ENCODE measurements at regions not wholly inside any gene's neighbourhood (a gene's known extent, or its start where the extent isn't known, plus 50 kb on each side); places are given as distances from the start of the nearest gene placed in this dataset.

DNA sequence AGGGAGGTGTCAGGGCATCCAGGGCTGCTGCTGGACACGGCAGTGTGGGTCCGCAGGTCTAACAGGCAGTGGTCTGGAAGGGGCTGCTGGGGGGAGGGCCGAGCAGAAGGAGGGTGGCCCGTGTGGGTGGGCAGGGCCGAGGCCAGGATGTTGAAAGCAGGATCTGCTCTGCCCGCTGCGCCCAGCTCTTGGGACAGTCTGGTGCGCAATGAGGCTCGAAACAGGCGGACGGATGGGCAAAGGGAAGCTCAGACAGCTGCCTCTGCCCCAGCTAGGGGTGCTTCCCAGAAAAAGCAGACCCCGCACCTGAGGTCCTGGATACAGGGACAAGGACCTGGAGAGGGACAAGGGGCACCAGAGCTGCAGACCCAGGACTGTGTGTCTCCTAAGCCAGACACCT lies 121.3 kb downstream of the FAM53A start:
- ChIA-PET CTCF (interaction anchor here (0.7 kb wide), 1 partner anchor 11 kb away, joined by 3 read pairs; no protein-coding TSS in a partner anchor), POLR2A (no interaction called here)
- DNase-seq, result no peak
- Mint-ChIP-seq H3K27ac (ENCODE audit: unreplicated experiment) (no peak overlapping the region), H3K4me1 (ENCODE audit: low read depth, unreplicated experiment) (no peaks in the 10 kb centered on the region), H3K9me3 (ENCODE audit: unreplicated experiment) (no peaks in the 10 kb centered on the region), H3K4me3 (ENCODE audit: unreplicated experiment) (no peak overlapping the region), H3K27me3 (ENCODE audit: insufficient read depth, unreplicated experiment) (peaks cover 5% of the 10 kb centered on the region), H3K36me3 (ENCODE audit: insufficient read depth, unreplicated experiment) (no peaks in the 10 kb centered on the region)
- Histone ChIP-seq H3K4me3 (ENCODE audit: low read depth, low read length) (no peak overlapping the region), H3K9me3 (no peaks in the 10 kb centered on the region), H3K27me3 (replicated peaks; ENCODE audit: control insufficient read depth, insufficient read depth, low read length) (no peaks in the 10 kb centered on the region), H3K4me1 (no peaks in the 10 kb centered on the region), H3K36me3 (ENCODE audit: control insufficient read depth, insufficient read depth, low read length) (no peaks in the 10 kb centered on the region)
- TF ChIP-seq, protein P1, sequence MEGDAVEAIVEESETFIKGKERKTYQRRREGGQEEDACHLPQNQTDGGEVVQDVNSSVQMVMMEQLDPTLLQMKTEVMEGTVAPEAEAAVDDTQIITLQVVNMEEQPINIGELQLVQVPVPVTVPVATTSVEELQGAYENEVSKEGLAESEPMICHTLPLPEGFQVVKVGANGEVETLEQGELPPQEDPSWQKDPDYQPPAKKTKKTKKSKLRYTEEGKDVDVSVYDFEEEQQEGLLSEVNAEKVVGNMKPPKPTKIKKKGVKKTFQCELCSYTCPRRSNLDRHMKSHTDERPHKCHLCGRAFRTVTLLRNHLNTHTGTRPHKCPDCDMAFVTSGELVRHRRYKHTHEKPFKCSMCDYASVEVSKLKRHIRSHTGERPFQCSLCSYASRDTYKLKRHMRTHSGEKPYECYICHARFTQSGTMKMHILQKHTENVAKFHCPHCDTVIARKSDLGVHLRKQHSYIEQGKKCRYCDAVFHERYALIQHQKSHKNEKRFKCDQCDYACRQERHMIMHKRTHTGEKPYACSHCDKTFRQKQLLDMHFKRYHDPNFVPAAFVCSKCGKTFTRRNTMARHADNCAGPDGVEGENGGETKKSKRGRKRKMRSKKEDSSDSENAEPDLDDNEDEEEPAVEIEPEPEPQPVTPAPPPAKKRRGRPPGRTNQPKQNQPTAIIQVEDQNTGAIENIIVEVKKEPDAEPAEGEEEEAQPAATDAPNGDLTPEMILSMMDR (IDR thresholded peaks at IDR 0.05; ENCODE audit: insufficient read depth in 1 of 2, low read depth in 1 of 2, low read length in 1 of 2, severe bottlenecking in 1 of 2, unreplicated experiment in 1 of 2), result no peak
- intact Hi-C loops (cut with micrococcal nuclease; ENCODE audit: unreplicated experiment), result no loop called here
- no TSS peak for BruUV-seq (replicated peaks)

DNA sequence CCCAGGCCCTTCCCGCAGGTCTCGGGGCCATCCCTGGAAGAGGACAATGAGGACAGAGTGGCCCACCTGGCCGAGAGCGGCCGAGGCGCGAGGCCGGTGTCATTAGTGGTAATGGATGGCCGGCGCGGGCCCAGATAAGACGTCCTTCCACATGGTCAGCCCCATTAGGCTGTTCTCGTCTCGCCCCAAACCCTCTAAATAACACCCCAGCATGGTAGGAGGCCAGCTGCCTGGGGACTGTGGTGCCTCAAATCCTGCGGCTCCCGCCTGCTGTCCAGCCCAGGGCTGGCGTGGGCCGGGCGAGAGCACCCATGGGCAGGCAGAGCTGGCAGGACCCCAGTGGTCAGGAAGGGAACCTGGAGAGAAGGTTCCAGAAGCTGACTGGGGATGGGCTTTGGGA lies 121.7 kb downstream of the FAM53A start:
- CTCF ChIA-PET, result interaction anchor here (0.7 kb wide), 1 partner anchor 11 kb away, joined by 3 read pairs; no protein-coding TSS in a partner anchor
- peaks cover 5% of the 10 kb centered on the region for H3K27me3 Mint-ChIP-seq (ENCODE audit: insufficient read depth, unreplicated experiment)
- no peaks in the 10 kb centered on the region for H3K4me1 ChIP-seq
- no peaks in the 10 kb centered on the region for H3K27me3 ChIP-seq (replicated peaks; ENCODE audit: control insufficient read depth, insufficient read depth, low read length)
- H3K4me1 Mint-ChIP-seq (ENCODE audit: low read depth, unreplicated experiment), result no peaks in the 10 kb centered on the region
- H3K4me3 Mint-ChIP-seq (ENCODE audit: unreplicated experiment), result no peak overlapping the region
- no peaks in the 10 kb centered on the region for H3K9me3 Mint-ChIP-seq (ENCODE audit: unreplicated experiment)
- TF ChIP-seq, protein P1 (IDR thresholded peaks at IDR 0.05; ENCODE audit: insufficient read depth in 1 of 2, low read depth in 1 of 2, low read length in 1 of 2, severe bottlenecking in 1 of 2, unreplicated experiment in 1 of 2), result no peak
- POLR2A ChIA-PET, result no interaction called here
- no peak overlapping the region for H3K27ac Mint-ChIP-seq (ENCODE audit: unreplicated experiment)
- H3K4me3 ChIP-seq (ENCODE audit: low read depth, low read length), result no peak overlapping the region
- no peaks in the 10 kb centered on the region for H3K9me3 ChIP-seq
- BruUV-seq (replicated peaks), result no TSS peak
- intact Hi-C loops (cut with micrococcal nuclease; ENCODE audit: unreplicated experiment), result no loop called here
- no peak for DNase-seq
- H3K36me3 Mint-ChIP-seq (ENCODE audit: insufficient read depth, unreplicated experiment), result no peaks in the 10 kb centered on the region
- no peaks in the 10 kb centered on the region for H3K36me3 ChIP-seq (ENCODE audit: control insufficient read depth, insufficient read depth, low read length)

DNA sequence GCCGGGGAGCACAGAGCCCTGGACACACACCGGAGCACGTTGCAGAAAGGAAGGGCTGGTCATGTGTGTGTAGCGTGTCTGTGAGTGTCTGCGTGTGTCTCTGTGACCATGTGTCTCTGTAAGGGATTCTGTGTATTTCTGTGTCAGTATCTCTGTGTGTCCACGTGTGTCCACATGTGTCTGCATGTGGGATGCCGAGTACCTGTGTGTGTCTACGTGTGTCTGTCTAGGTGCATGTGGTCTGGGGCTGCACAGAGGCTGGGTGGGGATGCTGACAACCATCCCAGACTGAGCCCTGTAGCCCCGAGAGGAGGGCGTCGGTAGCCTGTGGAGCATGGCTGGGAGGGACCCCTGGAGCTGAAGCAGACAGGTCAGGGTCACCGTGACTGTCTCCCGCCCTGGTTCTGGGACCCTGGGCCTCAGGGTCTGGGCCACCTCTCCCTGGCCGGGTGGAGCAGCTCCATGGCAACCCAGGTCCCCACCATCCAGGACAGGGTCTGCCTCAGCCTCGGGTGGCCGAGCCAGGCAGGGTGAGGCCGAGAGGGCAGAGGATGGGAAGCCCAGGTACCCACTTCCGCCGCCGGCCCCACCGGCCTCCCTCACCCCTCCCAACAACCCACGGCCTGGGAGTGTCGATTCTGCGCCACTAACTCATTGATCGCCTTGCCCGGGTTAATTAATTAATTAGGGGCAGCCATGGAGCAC lies 122.7 kb downstream of the FAM53A start:
- intact Hi-C loops (cut with micrococcal nuclease; ENCODE audit: unreplicated experiment), result no loop called here
- H3K4me3 Mint-ChIP-seq (ENCODE audit: unreplicated experiment), result no peak overlapping the region
- H3K36me3 ChIP-seq (ENCODE audit: control insufficient read depth, insufficient read depth, low read length), result no peaks in the 10 kb centered on the region
- H3K9me3 ChIP-seq, result no peaks in the 10 kb centered on the region
- no peaks in the 10 kb centered on the region for H3K9me3 Mint-ChIP-seq (ENCODE audit: unreplicated experiment)
- no peaks in the 10 kb centered on the region for H3K36me3 Mint-ChIP-seq (ENCODE audit: insufficient read depth, unreplicated experiment)
- H3K27me3 Mint-ChIP-seq (ENCODE audit: insufficient read depth, unreplicated experiment), result peaks cover 5% of the 10 kb centered on the region
- no peak for DNase-seq
- no TSS peak for BruUV-seq (replicated peaks)
- TF ChIP-seq, protein P1 (IDR thresholded peaks at IDR 0.05; ENCODE audit: insufficient read depth in 1 of 2, low read depth in 1 of 2, low read length in 1 of 2, severe bottlenecking in 1 of 2, unreplicated experiment in 1 of 2), result no peak
- ChIA-PET POLR2A (no interaction called here), CTCF (no interaction called here)
- H3K4me1 ChIP-seq, result no peaks in the 10 kb centered on the region
- H3K27me3 ChIP-seq (replicated peaks; ENCODE audit: control insufficient read depth, insufficient read depth, low read length), result no peaks in the 10 kb centered on the region
- H3K4me3 ChIP-seq (ENCODE audit: low read depth, low read length), result no peak overlapping the region
- no peaks in the 10 kb centered on the region for H3K4me1 Mint-ChIP-seq (ENCODE audit: low read depth, unreplicated experiment)
- H3K27ac Mint-ChIP-seq (ENCODE audit: unreplicated experiment), result no peak overlapping the region

Measured in Caco-2 (cell line).